ENCODE measurements at regions not wholly inside any gene's neighbourhood (a gene's known extent, or its start where the extent isn't known, plus 50 kb on each side); places are given as distances from the start of the nearest gene placed in this dataset.

GRCh38 chr2:88331239-88331638 is 121.3 kb downstream of the FOXI3 start:
- Mint-ChIP-seq H3K9me3 (no peaks in the 10 kb centered on the region), H3K27ac (no peak overlapping the region), H3K36me3 (ENCODE audit: low read depth) (no peaks in the 10 kb centered on the region), H3K4me3 (no peak overlapping the region), H3K27me3 (peaks cover 29% of the 10 kb centered on the region), H3K4me1 (ENCODE audit: low read depth) (no peaks in the 10 kb centered on the region)
- ChIA-PET CTCF (no interaction called here), POLR2A (no interaction called here)
- Histone ChIP-seq H3K9me3 (ENCODE audit: control insufficient read depth in 1 of 2, insufficient read depth in 1 of 2, low read length in 2 of 2) (no peaks in the 10 kb centered on the region), H3K4me1 (ENCODE audit: insufficient read depth, low read length) (no peaks in the 10 kb centered on the region), H3K27ac (ENCODE audit: low read depth in 1 of 2, low read length in 2 of 2) (no peak overlapping the region), H3K4me3 (ENCODE audit: low read length) (no peak overlapping the region), H3K36me3 (ENCODE audit: insufficient read depth, low read length) (no peaks in the 10 kb centered on the region), H3K27me3 (ENCODE audit: control insufficient read depth in 1 of 2, insufficient read depth in 2 of 2, low read length in 2 of 2) (peaks cover 5 to 6% of the 10 kb centered on the region in 2 experiments)
- no peak for DNase-seq
- no peak for ATAC-seq (ENCODE audit: poor library complexity)
- intact Hi-C loops (cut with DNase I, micrococcal nuclease): no loop called here
- no peak for TF ChIP-seq CTCF (IDR thresholded peaks at IDR 0.05)

GRCh38 chr2:88329815-88330603 is 122.5 kb downstream of the FOXI3 start:
- H3K4me3 Mint-ChIP-seq: no peak overlapping the region
- intact Hi-C loops (cut with DNase I, micrococcal nuclease): no loop called here
- Histone ChIP-seq H3K9me3 (ENCODE audit: control insufficient read depth in 1 of 2, insufficient read depth in 1 of 2, low read length in 2 of 2) (no peaks in the 10 kb centered on the region), H3K27me3 (ENCODE audit: control insufficient read depth in 1 of 2, insufficient read depth in 2 of 2, low read length in 2 of 2) (peaks cover 5 to 6% of the 10 kb centered on the region in 2 experiments), H3K27ac (ENCODE audit: low read depth in 1 of 2, low read length in 2 of 2) (no peak overlapping the region), H3K4me3 (ENCODE audit: low read length) (no peak overlapping the region), H3K36me3 (ENCODE audit: insufficient read depth, low read length) (no peaks in the 10 kb centered on the region), H3K4me1 (ENCODE audit: insufficient read depth, low read length) (no peaks in the 10 kb centered on the region)
- H3K27ac Mint-ChIP-seq: no peak overlapping the region
- ChIA-PET POLR2A (no interaction called here), CTCF (no interaction called here)
- no peaks in the 10 kb centered on the region for H3K9me3 Mint-ChIP-seq
- no peak for DNase-seq
- no peaks in the 10 kb centered on the region for H3K36me3 Mint-ChIP-seq (ENCODE audit: low read depth)
- TF ChIP-seq CTCF (IDR thresholded peaks at IDR 0.05): no peak
- no peaks in the 10 kb centered on the region for H3K4me1 Mint-ChIP-seq (ENCODE audit: low read depth)
- H3K27me3 Mint-ChIP-seq: peaks cover 32% of the 10 kb centered on the region
- ATAC-seq (ENCODE audit: poor library complexity): no peak

- no peaks in the 10 kb centered on the region for H3K36me3 ChIP-seq (ENCODE audit: insufficient read depth, low read length)
- no peak overlapping the region for H3K4me3 ChIP-seq (ENCODE audit: low read length)
- H3K27me3 ChIP-seq (ENCODE audit: control insufficient read depth in 1 of 2, insufficient read depth in 2 of 2, low read length in 2 of 2): peaks cover 4 to 5% of the 10 kb centered on the region in 2 experiments
- CTCF ChIA-PET: no interaction called here
- H3K27ac ChIP-seq (ENCODE audit: low read depth in 1 of 2, low read length in 2 of 2): no peak overlapping the region
- DNase-seq (no peak), ATAC-seq (ENCODE audit: poor library complexity) (no peak)
- peaks cover 33% of the 10 kb centered on the region for H3K27me3 Mint-ChIP-seq
- intact Hi-C loops (cut with DNase I, micrococcal nuclease): no loop called here
- POLR2A ChIA-PET: no interaction called here
- no peaks in the 10 kb centered on the region for H3K9me3 Mint-ChIP-seq
- H3K4me1 ChIP-seq (ENCODE audit: insufficient read depth, low read length): no peaks in the 10 kb centered on the region
- H3K9me3 ChIP-seq (ENCODE audit: control insufficient read depth in 1 of 2, insufficient read depth in 1 of 2, low read length in 2 of 2): peaks cover 0 to 4% of the 10 kb centered on the region in 2 experiments
- no peak overlapping the region for H3K4me3 Mint-ChIP-seq
- TF ChIP-seq CTCF (IDR thresholded peaks at IDR 0.05): no peak
- no peaks in the 10 kb centered on the region for H3K4me1 Mint-ChIP-seq (ENCODE audit: low read depth)
- no peaks in the 10 kb centered on the region for H3K36me3 Mint-ChIP-seq (ENCODE audit: low read depth)
- H3K27ac Mint-ChIP-seq: no peak overlapping the region
These were observed 130.8 kb downstream of the FOXI3 start for GRCh38 chr2:88321449-88322248.
